IMR-90 (cell line): ENCODE measurements at regions not wholly inside any gene's neighbourhood (a gene's known extent, or its start where the extent isn't known, plus 50 kb on each side); places are given as distances from the start of the nearest gene placed in this dataset.

Source experiments
- ATAC-seq: fragments of 200-7000 bp; cut with Tn5 transposase; 2 replicates; pipeline ENCODE4 v1.9.1; 2020; ENCODE audit warnings: low read depth, mild to moderate bottlenecking, moderate library complexity
- BruUV-seq: library from RNA; stranded (reverse); fragments of 400-500 nt; replicated peaks from 2 replicates; lab custom pipeline; 2021; lab: Mats Ljungman, UMichigan
- CTCF ChIA-PET: fragments of 300-600 bp; formaldehyde crosslinking; extraction: SDS; loops from one replicate; lab custom pipeline; 2021; ENCODE audit warnings: antibody characterized with exemption; lab: Yijun Ruan, JAX
- POLR2A ChIA-PET: fragments of 300-600 bp; sonication (Branson Sonifier 250); formaldehyde crosslinking; loops from one replicate; lab custom pipeline; 2022; ENCODE audit warnings: antibody characterized with exemption; ENCODE audit not compliant: unreplicated experiment; lab: Charles Lee
- DNase-seq: peaks from one replicate; pipeline ENCODE4 v3.0.0; 2013
- H2AFZ ChIP-seq: replicated peaks from 2 replicates; pipeline ENCODE3; 2013; ENCODE audit warnings: low read length, mild to moderate bottlenecking; ENCODE audit not compliant: poor library complexity
- H2AK5ac ChIP-seq: 2 replicates; pipeline ENCODE4 v1.6.1; 2013; ENCODE audit warnings: low read depth, low read length, inconsistent platforms
- H2AK9ac ChIP-seq: replicated peaks from 2 replicates; pipeline ENCODE3; 2013; ENCODE audit warnings: mild to moderate bottlenecking, low read depth, low read length, moderate library complexity; ENCODE audit not compliant: poor library complexity
- H2BK120ac ChIP-seq: 2 replicates; pipeline ENCODE4 v1.6.1; 2013; ENCODE audit warnings: low read depth, low read length, inconsistent platforms
- H2BK15ac ChIP-seq: 3 replicates; pipeline ENCODE4 v1.6.1; 2013; ENCODE audit warnings: low read depth, low read length, inconsistent platforms
- H2BK20ac ChIP-seq: 2 replicates; pipeline ENCODE4 v1.6.1; 2013; ENCODE audit warnings: low read depth, mild to moderate bottlenecking, inconsistent platforms, low read length, moderate library complexity
- H2BK5ac ChIP-seq: 2 replicates; pipeline ENCODE4 v1.6.1; 2013; ENCODE audit warnings: mild to moderate bottlenecking, low read depth, low read length, inconsistent platforms; ENCODE audit not compliant: poor library complexity, severe bottlenecking
- H3K14ac ChIP-seq: replicated peaks from 2 replicates; pipeline ENCODE4 v1.6.1; 2013; ENCODE audit warnings: low read depth, low read length, inconsistent platforms
- H3K18ac ChIP-seq: 2 replicates; pipeline ENCODE4 v1.6.1; 2013; ENCODE audit warnings: low read depth, low read length, control low read depth
- H3K23ac ChIP-seq: 2 replicates; pipeline ENCODE4 v1.6.1; 2013; ENCODE audit warnings: low read depth, low read length, inconsistent platforms
- H3K27ac ChIP-seq: 2 replicates; pipeline ENCODE4 v1.5.1; 2013; ENCODE audit warnings: mild to moderate bottlenecking, control low read depth, low read length; ENCODE audit not compliant: insufficient read depth
- H3K27me3 ChIP-seq: 2 replicates; pipeline ENCODE4 v1.6.1; 2013; ENCODE audit warnings: low read length; ENCODE audit not compliant: control insufficient read depth, insufficient read depth
- H3K36me3 ChIP-seq: 2 replicates; pipeline ENCODE4 v1.6.1; 2013; ENCODE audit warnings: low read length, mixed read lengths; ENCODE audit not compliant: control insufficient read depth, insufficient read depth
- H3K4ac ChIP-seq: 2 replicates; pipeline ENCODE4 v1.6.1; 2013; ENCODE audit warnings: low read depth, low read length, inconsistent platforms
- H3K4me1 ChIP-seq: 2 replicates; pipeline ENCODE4 v1.6.1; 2013; ENCODE audit warnings: low read length, mixed read lengths; ENCODE audit not compliant: control insufficient read depth, insufficient read depth
- H3K4me2 ChIP-seq: 2 replicates; pipeline ENCODE4 v1.6.1; 2013; ENCODE audit warnings: low read depth, mild to moderate bottlenecking, control low read depth, low read length, moderate library complexity
- H3K4me3 ChIP-seq: 2 replicates; pipeline ENCODE4 v1.5.1; 2013; ENCODE audit warnings: low read depth, mild to moderate bottlenecking, control low read depth, low read length, moderate library complexity; ENCODE audit not compliant: insufficient read depth
- H3K56ac ChIP-seq: 2 replicates; pipeline ENCODE4 v1.6.1; 2013; ENCODE audit warnings: low read length, inconsistent platforms; ENCODE audit not compliant: insufficient read depth; ENCODE audit errors: extremely low read depth
- H3K79me1 ChIP-seq, 2 experiments: 2 replicates each; pipeline ENCODE4 v1.6.1; 2013; ENCODE audit warnings: low read length in 2 of 2, inconsistent platforms in 1 of 2, low read depth in 1 of 2
- H3K9ac ChIP-seq: 2 replicates; pipeline ENCODE4 v1.6.1; 2013; ENCODE audit warnings: low read depth, low read length, control low read depth
- H3K9me1 ChIP-seq: 2 replicates; pipeline ENCODE4 v1.6.1; 2013; ENCODE audit warnings: low read length, inconsistent platforms; ENCODE audit not compliant: insufficient read depth
- H3K9me3 ChIP-seq: 2 replicates; pipeline ENCODE4 v1.6.1; 2013; ENCODE audit warnings: low read length; ENCODE audit not compliant: control insufficient read depth, insufficient read depth
- H4K20me1 ChIP-seq: 2 replicates; pipeline ENCODE4 v1.6.1; 2013; ENCODE audit warnings: low read length, inconsistent platforms; ENCODE audit not compliant: insufficient read depth
- H4K5ac ChIP-seq: 2 replicates; pipeline ENCODE4 v1.6.1; 2013; ENCODE audit warnings: mild to moderate bottlenecking, low read depth, low read length, control low read depth
- H4K8ac ChIP-seq, 2 experiments: 2 replicates each; pipeline ENCODE4 v1.6.1; 2013; ENCODE audit warnings: low read depth in 2 of 2, low read length in 2 of 2, control low read depth in 1 of 2, inconsistent platforms in 1 of 2
- H4K91ac ChIP-seq: 2 replicates; pipeline ENCODE4 v1.6.1; 2013; ENCODE audit warnings: low read depth, low read length, inconsistent platforms; ENCODE audit not compliant: insufficient read depth
- MXI1 ChIP-seq: IDR thresholded peaks from 2 replicates; pipeline ENCODE4 v1.6.1; 2012; ENCODE audit warnings: low read depth, mild to moderate bottlenecking, low read length, moderate library complexity, borderline replicate concordance
- NFE2L2 ChIP-seq: fragments of 150-350 bp; IDR thresholded peaks from 2 replicates; pipeline ENCODE4 v1.6.1; 2016; ENCODE audit warnings: low read depth, mild to moderate bottlenecking, low read length
- WGBS, 2 experiments: methylation state at CpG; one replicate each; pipeline versions ENCODE4 v1.1.5 to v1.1.7; 2013; ENCODE audit warnings: missing lambda C conversion rate in 2 of 2; ENCODE audit not compliant: insufficient read length in 1 of 2; ENCODE audit errors: extremely low coverage in 2 of 2; 5-methylcytosine and 5-hydroxymethylcytosine counted together
- dilution Hi-C: fragments of 300-500 bp; cut with HindIII; formaldehyde crosslinking; loops from one replicate; pipeline ENCODE4 v1.14.3; 2018; ENCODE audit warnings: low sequenced_read_pairs; ENCODE audit not compliant: unreplicated experiment
- in situ Hi-C: fragments of 300-500 bp; cut with MboI; formaldehyde crosslinking; loops from 3 replicates; pipeline ENCODE4 v1.14.3; 2019; ENCODE audit warnings: low sequenced_read_pairs, inconsistent platforms, mixed read lengths
- intact Hi-C: fragments of 100-400 bp; cut with micrococcal nuclease; formaldehyde crosslinking; loops from 2 replicates; pipeline ENCODE4 v1.10.0; 2022
- TF ChIP-seq, protein P1 (sequence below): conservative IDR thresholded peaks from 2 replicates; pipeline ENCODE4 v1.5.1; 2012; ENCODE audit warnings: mild to moderate bottlenecking, low read depth, low read length, improper control_type of control experiment

DNA sequence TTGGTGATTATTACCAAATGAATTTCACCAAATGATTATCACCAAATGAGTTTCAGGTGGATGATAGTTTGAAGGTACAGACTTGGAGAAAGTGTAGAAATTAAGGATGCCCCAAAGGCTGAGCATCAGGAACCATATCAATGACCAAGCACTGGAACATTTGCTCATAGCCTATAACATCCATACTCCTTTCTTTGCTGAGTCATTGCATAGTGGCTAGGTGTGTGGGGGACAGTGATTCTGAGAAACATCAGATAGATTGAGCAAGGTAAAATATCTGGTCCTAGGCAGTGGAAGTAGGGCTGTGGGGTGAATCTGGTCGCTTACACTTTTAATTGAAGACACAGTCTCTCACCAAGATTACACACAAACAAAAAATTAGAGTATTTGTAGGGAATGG, 1362.5 kb upstream of the PABPC4L start:
- TF ChIP-seq, protein P1, sequence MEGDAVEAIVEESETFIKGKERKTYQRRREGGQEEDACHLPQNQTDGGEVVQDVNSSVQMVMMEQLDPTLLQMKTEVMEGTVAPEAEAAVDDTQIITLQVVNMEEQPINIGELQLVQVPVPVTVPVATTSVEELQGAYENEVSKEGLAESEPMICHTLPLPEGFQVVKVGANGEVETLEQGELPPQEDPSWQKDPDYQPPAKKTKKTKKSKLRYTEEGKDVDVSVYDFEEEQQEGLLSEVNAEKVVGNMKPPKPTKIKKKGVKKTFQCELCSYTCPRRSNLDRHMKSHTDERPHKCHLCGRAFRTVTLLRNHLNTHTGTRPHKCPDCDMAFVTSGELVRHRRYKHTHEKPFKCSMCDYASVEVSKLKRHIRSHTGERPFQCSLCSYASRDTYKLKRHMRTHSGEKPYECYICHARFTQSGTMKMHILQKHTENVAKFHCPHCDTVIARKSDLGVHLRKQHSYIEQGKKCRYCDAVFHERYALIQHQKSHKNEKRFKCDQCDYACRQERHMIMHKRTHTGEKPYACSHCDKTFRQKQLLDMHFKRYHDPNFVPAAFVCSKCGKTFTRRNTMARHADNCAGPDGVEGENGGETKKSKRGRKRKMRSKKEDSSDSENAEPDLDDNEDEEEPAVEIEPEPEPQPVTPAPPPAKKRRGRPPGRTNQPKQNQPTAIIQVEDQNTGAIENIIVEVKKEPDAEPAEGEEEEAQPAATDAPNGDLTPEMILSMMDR, result no peak
- TF ChIP-seq MXI1 (no peak), NFE2L2 (peak; percentile 71)
- intact Hi-C loops (no loop called here), dilution Hi-C loops (no loop called here), in situ Hi-C loops (no loop called here)
- Histone ChIP-seq H3K36me3 (no peaks in the 10 kb centered on the region), H3K4ac (no peak overlapping the region), H3K27ac (no peak overlapping the region), H3K4me1 (no peaks in the 10 kb centered on the region), H3K79me1 (no peaks in the 10 kb centered on the region), H2AFZ (no peak overlapping the region), H2BK120ac (no peak overlapping the region), H3K18ac (no peak overlapping the region), H3K9me1 (no peaks in the 10 kb centered on the region), H4K5ac (no peak overlapping the region), H2AK9ac (no peak overlapping the region), H3K27me3 (no peaks in the 10 kb centered on the region), H2AK5ac (no peak overlapping the region), H2BK20ac (no peak overlapping the region), H4K8ac (no peak overlapping the region), H3K9me3 (peaks cover 2% of the 10 kb centered on the region; the same call in 1 of the 2 replicates), H3K4me3 (no peak overlapping the region), H3K4me2 (no peak overlapping the region), H2BK15ac (no peak overlapping the region), H3K9ac (no peak overlapping the region), H2BK5ac (no peak overlapping the region), H4K20me1 (no peaks in the 10 kb centered on the region), H3K23ac (no peak overlapping the region), H3K14ac (no peak overlapping the region), H4K91ac (no peak overlapping the region), H3K56ac (no peak overlapping the region)
- CTCF ChIA-PET, result no interaction called here
- no TSS peak for BruUV-seq
- no peak for DNase-seq
- POLR2A ChIA-PET, result no interaction called here
- no peak for ATAC-seq
- no CpG with 5 or more reads among the region's 1 CpG for WGBS, 2 experiments
